H9 (cell line): ENCODE measurements at regions not wholly inside any gene's neighbourhood (a gene's known extent, or its start where the extent isn't known, plus 50 kb on each side); places are given as distances from the start of the nearest gene placed in this dataset.

Source experiments
- DNase-seq: peaks from one replicate; pipeline ENCODE4 v3.0.0-alpha.2; 2017
- H2AFZ ChIP-seq: one replicate; pipeline ENCODE4 v1.6.1; 2013; ENCODE audit warnings: mild to moderate bottlenecking, low read length, control low read depth, moderate library complexity
- H2AK5ac ChIP-seq: 2 replicates; pipeline ENCODE4 v1.6.1; 2013; ENCODE audit warnings: low read length, control low read depth, mixed read lengths; ENCODE audit not compliant: insufficient read length
- H2BK120ac ChIP-seq: one replicate; pipeline ENCODE4 v1.6.1; 2013; ENCODE audit warnings: low read depth, mild to moderate bottlenecking, low read length, control low read depth, inconsistent platforms; ENCODE audit not compliant: poor library complexity, severe bottlenecking
- H2BK12ac ChIP-seq: 2 replicates; pipeline ENCODE4 v1.6.1; 2013; ENCODE audit warnings: low read length, control low read depth, mixed read lengths, low read depth; ENCODE audit not compliant: insufficient read length
- H2BK15ac ChIP-seq: 2 replicates; pipeline ENCODE4 v1.6.1; 2013; ENCODE audit warnings: low read depth, low read length, control low read depth
- H2BK20ac ChIP-seq: one replicate; pipeline ENCODE4 v1.6.1; 2013; ENCODE audit warnings: low read depth, mild to moderate bottlenecking, low read length, control low read depth, inconsistent platforms; ENCODE audit not compliant: poor library complexity, severe bottlenecking
- H2BK5ac ChIP-seq: 2 replicates; pipeline ENCODE4 v1.6.1; 2013; ENCODE audit warnings: low read length, control low read depth, mixed read lengths; ENCODE audit not compliant: insufficient read length
- H3K14ac ChIP-seq: 2 replicates; pipeline ENCODE4 v1.6.1; 2013; ENCODE audit warnings: low read length, control low read depth; ENCODE audit not compliant: insufficient read depth
- H3K18ac ChIP-seq: 2 replicates; pipeline ENCODE4 v1.6.1; 2013; ENCODE audit warnings: low read depth, mild to moderate bottlenecking, mixed read lengths, low read length, control low read depth; ENCODE audit not compliant: insufficient read length
- H3K23ac ChIP-seq: 2 replicates; pipeline ENCODE4 v1.6.1; 2013; ENCODE audit warnings: low read length, control low read depth, mixed read lengths, low read depth; ENCODE audit not compliant: insufficient read length
- H3K23me2 ChIP-seq: 2 replicates; pipeline ENCODE4 v1.6.1; 2013; ENCODE audit warnings: low read depth, mild to moderate bottlenecking, mixed read lengths, low read length, control low read depth; ENCODE audit not compliant: insufficient read length, poor library complexity, severe bottlenecking
- H3K27ac ChIP-seq: 2 replicates; pipeline ENCODE4 v1.5.1; 2013; ENCODE audit warnings: low read length, control low read depth, mixed read lengths, low read depth; ENCODE audit not compliant: insufficient read length
- H3K27me3 ChIP-seq: 2 replicates; pipeline ENCODE4 v1.6.1; 2013; ENCODE audit warnings: low read length, control low read depth, inconsistent platforms; ENCODE audit not compliant: insufficient read depth
- H3K4ac ChIP-seq: 2 replicates; pipeline ENCODE4 v1.6.1; 2013; ENCODE audit warnings: low read depth, mild to moderate bottlenecking, control low read depth, inconsistent platforms, low read length, moderate library complexity
- H3K4me1 ChIP-seq: 2 replicates; pipeline ENCODE4 v1.6.1; 2013; ENCODE audit warnings: low read length, control low read depth, inconsistent platforms; ENCODE audit not compliant: insufficient read depth
- H3K4me2 ChIP-seq: 2 replicates; pipeline ENCODE4 v1.6.1; 2013; ENCODE audit warnings: low read length, control low read depth, mixed read lengths; ENCODE audit not compliant: insufficient read length, insufficient read depth
- H3K56ac ChIP-seq: 2 replicates; pipeline ENCODE4 v1.6.1; 2013; ENCODE audit warnings: low read depth, mild to moderate bottlenecking, mixed read lengths, low read length, control low read depth; ENCODE audit not compliant: insufficient read length
- H3K79me1 ChIP-seq: 2 replicates; pipeline ENCODE4 v1.6.1; 2013; ENCODE audit warnings: low read depth, mild to moderate bottlenecking, moderate library complexity, low read length, control low read depth, inconsistent platforms; ENCODE audit not compliant: insufficient read depth, poor library complexity, severe bottlenecking
- H3K79me2 ChIP-seq: 2 replicates; pipeline ENCODE4 v1.6.1; 2013; ENCODE audit warnings: low read length, control low read depth, inconsistent platforms; ENCODE audit not compliant: insufficient read depth
- H3K9ac ChIP-seq: 2 replicates; pipeline ENCODE4 v1.6.1; 2013; ENCODE audit warnings: low read length, control low read depth, mixed read lengths; ENCODE audit not compliant: insufficient read length; ENCODE audit errors: extremely low read depth
- H3K9me3 ChIP-seq: one replicate; pipeline ENCODE4 v1.6.1; 2013; ENCODE audit warnings: low read depth, low read length, inconsistent platforms; ENCODE audit not compliant: control insufficient read depth
- H3T11ph ChIP-seq: one replicate; pipeline ENCODE4 v1.6.1; 2013; ENCODE audit warnings: mild to moderate bottlenecking, low read length, control low read depth, inconsistent platforms
- H4K20me1 ChIP-seq: one replicate; pipeline ENCODE4 v1.6.1; 2013; ENCODE audit not compliant: control insufficient read depth, insufficient read length, insufficient read depth
- H4K5ac ChIP-seq: 2 replicates; pipeline ENCODE4 v1.6.1; 2013; ENCODE audit warnings: low read depth, mild to moderate bottlenecking, mixed read lengths, low read length, control low read depth; ENCODE audit not compliant: insufficient read length
- H4K8ac ChIP-seq: replicated peaks from 2 replicates; pipeline ENCODE4 v1.6.1; 2013; ENCODE audit warnings: low read length, control low read depth, mixed read lengths, low read depth; ENCODE audit not compliant: insufficient read length
- H4K91ac ChIP-seq: 2 replicates; pipeline ENCODE4 v1.6.1; 2013; ENCODE audit warnings: low read depth, mild to moderate bottlenecking, moderate library complexity, mixed read lengths, low read length, control low read depth; ENCODE audit not compliant: insufficient read length
- H3K27ac Mint-ChIP-seq, 3 experiments: 2 replicates in 2 of 3; 3 replicates in 1 of 3; pipeline ENCODE4 v1.8.0; 2020 to 2021; ENCODE audit warnings: mixed read lengths in 3 of 3, mild to moderate bottlenecking in 1 of 3, moderate library complexity in 1 of 3
- H3K27me3 Mint-ChIP-seq: 2 replicates; pipeline ENCODE4 v1.8.0; 2021; ENCODE audit warnings: low read depth, mild to moderate bottlenecking, moderate library complexity, mixed read lengths
- H3K36me3 Mint-ChIP-seq, 3 experiments: 2 replicates in 2 of 3; 3 replicates in 1 of 3; pipeline ENCODE4 v1.8.0; 2020 to 2021; ENCODE audit warnings: low read depth in 3 of 3, mixed read lengths in 3 of 3; ENCODE audit not compliant: insufficient read depth in 1 of 3
- H3K4me1 Mint-ChIP-seq, 2 experiments: 2 replicates each; pipeline ENCODE4 v1.8.0; 2020; ENCODE audit warnings: mixed read lengths in 2 of 2
- H3K4me3 Mint-ChIP-seq, 2 experiments: 2 replicates in 1 of 2; 3 replicates in 1 of 2; pipeline ENCODE4 v1.8.0; 2020 to 2021; ENCODE audit warnings: mild to moderate bottlenecking in 2 of 2, mixed read lengths in 2 of 2, moderate library complexity in 1 of 2
- H3K9me3 Mint-ChIP-seq, 2 experiments: 2 replicates in 1 of 2; 3 replicates in 1 of 2; pipeline ENCODE4 v1.8.0; 2020; ENCODE audit warnings: mild to moderate bottlenecking in 2 of 2, mixed read lengths in 2 of 2, moderate library complexity in 1 of 2
- WGBS: extraction: QIAGEN DNeasy Blood & Tissue Kit; methylation state at CpG from one replicate; pipeline ENCODE4 v1.1.7; 2013; ENCODE audit warnings: missing lambda C conversion rate, low lambda C conversion rate, mixed read lengths; ENCODE audit not compliant: insufficient read length; ENCODE audit errors: extremely low coverage; 5-methylcytosine and 5-hydroxymethylcytosine counted together
- TF ChIP-seq, protein P1 (sequence below): fragments of 200-600 bp; sonication (generic); conservative IDR thresholded peaks from 3 replicates; pipeline ENCODE4 v1.8.0; 2021; ENCODE audit warnings: antibody characterized with exemption, mild to moderate bottlenecking

DNA sequence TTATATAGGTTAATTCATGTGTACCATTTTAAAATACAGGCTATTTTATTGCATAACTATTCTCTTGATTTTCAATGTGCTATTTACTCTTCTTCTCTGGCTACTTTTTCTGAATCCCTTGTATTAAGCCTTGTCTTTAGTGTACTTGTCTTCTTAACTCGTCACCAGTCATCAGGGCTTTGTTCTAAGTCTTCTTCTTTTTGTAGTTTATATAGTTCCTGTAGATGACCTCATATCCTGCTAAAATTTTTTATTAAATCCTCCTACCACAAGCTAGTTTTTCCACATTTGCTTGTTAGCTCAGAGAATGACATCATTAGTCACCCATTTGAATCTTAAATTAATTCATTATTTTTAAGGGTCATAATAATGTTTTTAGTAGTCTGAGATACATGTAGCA, 1281.9 kb downstream of the KCNT2 start:
- H3K27ac Mint-ChIP-seq, result no peak overlapping the region
- Histone ChIP-seq H2AK5ac (no peak overlapping the region), H4K20me1 (no peaks in the 10 kb centered on the region), H2BK12ac (no peak overlapping the region), H4K8ac (no peak overlapping the region), H3K4ac (no peak overlapping the region), H3K23ac (no peak overlapping the region), H3K14ac (no peak overlapping the region), H3K4me2 (no peak overlapping the region), H3K56ac (no peak overlapping the region), H3K27ac (no peak overlapping the region), H2BK120ac (no peak overlapping the region), H2BK15ac (no peak overlapping the region), H3K79me2 (no peaks in the 10 kb centered on the region), H3K79me1 (no peaks in the 10 kb centered on the region), H3K27me3 (no peaks in the 10 kb centered on the region), H3K23me2 (no peaks in the 10 kb centered on the region), H3K9ac (no peak overlapping the region), H2BK5ac (no peak overlapping the region), H3T11ph (no peak overlapping the region), H2BK20ac (no peak overlapping the region), H3K4me1 (no peaks in the 10 kb centered on the region), H4K91ac (no peak overlapping the region), H2AFZ (no peak overlapping the region), H4K5ac (no peak overlapping the region), H3K9me3 (no peaks in the 10 kb centered on the region), H3K18ac (no peak overlapping the region)
- TF ChIP-seq, protein P1, sequence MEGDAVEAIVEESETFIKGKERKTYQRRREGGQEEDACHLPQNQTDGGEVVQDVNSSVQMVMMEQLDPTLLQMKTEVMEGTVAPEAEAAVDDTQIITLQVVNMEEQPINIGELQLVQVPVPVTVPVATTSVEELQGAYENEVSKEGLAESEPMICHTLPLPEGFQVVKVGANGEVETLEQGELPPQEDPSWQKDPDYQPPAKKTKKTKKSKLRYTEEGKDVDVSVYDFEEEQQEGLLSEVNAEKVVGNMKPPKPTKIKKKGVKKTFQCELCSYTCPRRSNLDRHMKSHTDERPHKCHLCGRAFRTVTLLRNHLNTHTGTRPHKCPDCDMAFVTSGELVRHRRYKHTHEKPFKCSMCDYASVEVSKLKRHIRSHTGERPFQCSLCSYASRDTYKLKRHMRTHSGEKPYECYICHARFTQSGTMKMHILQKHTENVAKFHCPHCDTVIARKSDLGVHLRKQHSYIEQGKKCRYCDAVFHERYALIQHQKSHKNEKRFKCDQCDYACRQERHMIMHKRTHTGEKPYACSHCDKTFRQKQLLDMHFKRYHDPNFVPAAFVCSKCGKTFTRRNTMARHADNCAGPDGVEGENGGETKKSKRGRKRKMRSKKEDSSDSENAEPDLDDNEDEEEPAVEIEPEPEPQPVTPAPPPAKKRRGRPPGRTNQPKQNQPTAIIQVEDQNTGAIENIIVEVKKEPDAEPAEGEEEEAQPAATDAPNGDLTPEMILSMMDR, result no peak
- H3K4me3 Mint-ChIP-seq, result no peak overlapping the region
- no peaks in the 10 kb centered on the region for H3K36me3 Mint-ChIP-seq
- no CpG with 5 or more reads among the region's 1 CpG for WGBS
- no peaks in the 10 kb centered on the region for H3K9me3 Mint-ChIP-seq
- no peak for DNase-seq
- peaks cover 0 to 4% of the 10 kb centered on the region in 2 experiments; a peak in 1 of 4 replicates for H3K4me1 Mint-ChIP-seq
- no peaks in the 10 kb centered on the region for H3K27me3 Mint-ChIP-seq
